CD4-positive, alpha-beta T cell treated with Interleukin-2 at 100 ng/mL for 4 hours (primary cell): ENCODE measurements at regions not wholly inside any gene's neighbourhood (a gene's known extent, or its start where the extent isn't known, plus 50 kb on each side); places are given as distances from the start of the nearest gene placed in this dataset.
"Not testable (repeated sequence)": the region's sequence is repeated elsewhere in the genome, so short reads cannot be mapped to it uniquely, and the experiment has no call there.

Source experiments
- DNase-seq: peaks from one replicate; pipeline ENCODE4 v3.0.0-alpha.2; 2020; ENCODE audit warnings: low spot score

- DNase-seq, result no peak
Measured at GRCh38 chr13:87736849-87737385, 65.7 kb downstream of the SLITRK5 start.

- no peak for DNase-seq
Measured at GRCh38 chr13:87754097-87754496, 82.9 kb downstream of the SLITRK5 start.

- DNase-seq, result no peak
Measured at GRCh38 chr13:87769445-87769844, 98.3 kb downstream of the SLITRK5 start.

GRCh38 chr13:87777387-87777786, 106.2 kb downstream of the SLITRK5 start:
- DNase-seq, result no peak

- DNase-seq, result no peak
Measured at GRCh38 chr13:87778128-87778527, 107.0 kb downstream of the SLITRK5 start.

- DNase-seq, result no peak
Measured at GRCh38 chr13:87779426-87779825, 108.3 kb downstream of the SLITRK5 start.

GRCh38 chr13:87783366-87783765, 112.2 kb downstream of the SLITRK5 start:
- DNase-seq, result no peak

GRCh38 chr13:87788363-87788762, 117.2 kb downstream of the SLITRK5 start:
- no peak for DNase-seq

GRCh38 chr13:87792878-87793277, 121.7 kb downstream of the SLITRK5 start:
- no peak for DNase-seq

- DNase-seq, result no peak
Measured at GRCh38 chr13:87798536-87798935, 127.4 kb downstream of the SLITRK5 start.

GRCh38 chr13:87810391-87810801, 139.2 kb downstream of the SLITRK5 start:
- no peak for DNase-seq

- no peak for DNase-seq
Measured at GRCh38 chr13:87810920-87811344, 139.8 kb downstream of the SLITRK5 start.

GRCh38 chr13:87814403-87814802, 143.2 kb downstream of the SLITRK5 start:
- no peak for DNase-seq

GRCh38 chr13:87820241-87820640, 149.1 kb downstream of the SLITRK5 start:
- no peak for DNase-seq

GRCh38 chr13:87821512-87821911, 150.3 kb downstream of the SLITRK5 start:
- no peak for DNase-seq

GRCh38 chr13:87826301-87826700, 155.1 kb downstream of the SLITRK5 start:
- DNase-seq, result not testable (repeated sequence)

- DNase-seq, result no peak
Measured at GRCh38 chr13:87827479-87827878, 156.3 kb downstream of the SLITRK5 start.

- no peak for DNase-seq
Measured at GRCh38 chr13:87837522-87837921, 166.4 kb downstream of the SLITRK5 start.

- no peak for DNase-seq
Measured at GRCh38 chr13:87837946-87838345, 166.8 kb downstream of the SLITRK5 start.

- no peak for DNase-seq
Measured at GRCh38 chr13:87851410-87851809, 180.2 kb downstream of the SLITRK5 start.

- DNase-seq, result no peak
Measured at GRCh38 chr13:87855553-87855952, 184.4 kb downstream of the SLITRK5 start.

- DNase-seq, result no peak
Measured at GRCh38 chr13:87859261-87859660, 188.1 kb downstream of the SLITRK5 start.

- no peak for DNase-seq
Measured at GRCh38 chr13:87867426-87867825, 196.3 kb downstream of the SLITRK5 start.

- no peak for DNase-seq
Measured at GRCh38 chr13:87868731-87869130, 197.6 kb downstream of the SLITRK5 start.

- no peak for DNase-seq
Measured at GRCh38 chr13:87872813-87873212, 201.6 kb downstream of the SLITRK5 start.
